Astrocyte (in vitro differentiated cells and primary cell): ENCODE measurements at regions not wholly inside any gene's neighbourhood (a gene's known extent, or its start where the extent isn't known, plus 50 kb on each side); places are given as distances from the start of the nearest gene placed in this dataset.
A peak's percentile ranks its signal among the peaks of the same experiment; 100 is the strongest.

Source experiments
- DNase-seq: peaks from one replicate; pipeline ENCODE4 v3.0.0-alpha.2; 2010; ENCODE audit warnings: low read depth
- FAIRE-seq: peaks from 2 replicates; lab custom pipeline; 2011; peaks lifted over from hg19 to GRCh38; lab: Jason Lieb, UNC
- H2AFZ ChIP-seq: 2 replicates; pipeline ENCODE4 v1.6.0; 2012; ENCODE audit warnings: low read depth, low read length, inconsistent platforms
- H3K27ac ChIP-seq: 2 replicates; pipeline ENCODE4 v1.5.1; 2011; ENCODE audit warnings: low read depth, low read length, inconsistent platforms
- H3K27me3 ChIP-seq: 2 replicates; pipeline ENCODE4 v1.6.0; 2011; ENCODE audit warnings: low read length, inconsistent platforms; ENCODE audit not compliant: insufficient read depth
- H3K36me3 ChIP-seq: 2 replicates; pipeline ENCODE4 v1.5.1; 2011; ENCODE audit warnings: low read length, inconsistent platforms; ENCODE audit not compliant: insufficient read depth
- H3K4me1 ChIP-seq: 2 replicates; pipeline ENCODE4 v1.5.1; 2011; ENCODE audit warnings: low read length, inconsistent platforms; ENCODE audit not compliant: insufficient read depth
- H3K4me2 ChIP-seq: 2 replicates; pipeline ENCODE4 v1.6.0; 2012; ENCODE audit warnings: low read length, inconsistent platforms
- H3K4me3 ChIP-seq: 2 replicates; pipeline ENCODE4 v1.5.1; 2011; ENCODE audit warnings: low read depth, mild to moderate bottlenecking, low read length, inconsistent platforms; ENCODE audit not compliant: insufficient read depth
- H3K79me2 ChIP-seq: 2 replicates; pipeline ENCODE4 v1.6.0; 2012; ENCODE audit warnings: mild to moderate bottlenecking, low read length, inconsistent platforms; ENCODE audit not compliant: insufficient read depth
- H3K9ac ChIP-seq: 2 replicates; pipeline ENCODE4 v1.6.0; 2012; ENCODE audit warnings: mild to moderate bottlenecking, low read length, inconsistent platforms
- H3K9me3 ChIP-seq: 2 replicates; pipeline ENCODE4 v1.5.1; 2012; ENCODE audit warnings: low read depth, mild to moderate bottlenecking, low read length, inconsistent platforms; ENCODE audit not compliant: insufficient read depth
- H4K20me1 ChIP-seq: 2 replicates; pipeline ENCODE4 v1.6.0; 2012; ENCODE audit warnings: low read length, inconsistent platforms; ENCODE audit not compliant: insufficient read depth
- H3K27ac Mint-ChIP-seq: one replicate; pipeline ENCODE4 v1.8.0; 2021; ENCODE audit warnings: mild to moderate bottlenecking, mixed read lengths; ENCODE audit not compliant: unreplicated experiment
- H3K27me3 Mint-ChIP-seq: one replicate; pipeline ENCODE4 v1.8.0; 2021; ENCODE audit warnings: low read depth, mixed read lengths; ENCODE audit not compliant: unreplicated experiment
- H3K36me3 Mint-ChIP-seq: one replicate; pipeline ENCODE4 v1.8.0; 2021; ENCODE audit warnings: low read depth, mixed read lengths; ENCODE audit not compliant: unreplicated experiment
- H3K4me1 Mint-ChIP-seq: one replicate; pipeline ENCODE4 v1.8.0; 2021; ENCODE audit warnings: low read depth, mixed read lengths; ENCODE audit not compliant: unreplicated experiment
- H3K4me3 Mint-ChIP-seq: one replicate; pipeline ENCODE4 v1.8.0; 2021; ENCODE audit warnings: mild to moderate bottlenecking, moderate library complexity, mixed read lengths; ENCODE audit not compliant: unreplicated experiment
- H3K9me3 Mint-ChIP-seq: one replicate; pipeline ENCODE4 v1.8.0; 2021; ENCODE audit warnings: mild to moderate bottlenecking, mixed read lengths; ENCODE audit not compliant: unreplicated experiment
- EZH2 ChIP-seq: IDR thresholded peaks from 2 replicates; pipeline ENCODE4 v1.6.1; 2012; ENCODE audit warnings: mild to moderate bottlenecking, low read length, inconsistent platforms; ENCODE audit not compliant: insufficient read depth
- TF ChIP-seq, protein P1 (sequence below): IDR thresholded peaks from 2 replicates; pipeline ENCODE4 v1.5.1; 2011; ENCODE audit warnings: low read depth, mild to moderate bottlenecking, inconsistent platforms, low read length, moderate library complexity; ENCODE audit not compliant: insufficient read depth

DNA sequence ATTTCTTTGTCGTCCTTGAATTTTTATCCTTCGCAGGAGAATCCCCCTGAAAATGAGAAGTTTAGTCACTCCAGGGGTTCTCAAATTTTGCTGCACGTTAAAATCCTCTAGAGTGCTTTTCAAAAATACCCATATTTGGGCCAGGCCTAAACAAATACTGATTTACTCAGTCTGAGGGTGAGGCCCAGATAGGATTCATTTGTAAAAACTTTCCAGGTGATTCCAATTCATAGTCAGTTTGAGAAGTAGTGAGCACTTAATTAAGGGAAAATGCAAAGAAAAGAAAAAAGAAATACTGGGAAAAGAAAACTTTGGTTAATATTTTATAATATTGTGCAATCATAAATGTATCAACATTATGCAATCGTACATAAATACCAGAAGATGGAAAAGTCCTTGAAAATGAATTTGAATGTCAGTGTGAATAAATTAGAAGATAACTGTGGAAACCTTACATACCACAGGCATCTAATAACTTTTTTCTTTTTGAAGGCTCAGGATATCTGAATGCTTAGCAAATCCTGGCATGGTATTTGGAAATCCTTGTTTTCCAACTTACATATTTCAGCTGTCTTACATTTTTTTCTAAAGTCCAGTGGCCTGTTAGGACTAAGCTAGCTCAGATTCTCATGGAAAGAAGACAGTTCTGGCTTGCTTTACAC, 116.5 kb upstream of the DAPK1 start:
- no peak overlapping the region for H3K27ac ChIP-seq
- no peaks in the 10 kb centered on the region for H3K36me3 Mint-ChIP-seq

DNA sequence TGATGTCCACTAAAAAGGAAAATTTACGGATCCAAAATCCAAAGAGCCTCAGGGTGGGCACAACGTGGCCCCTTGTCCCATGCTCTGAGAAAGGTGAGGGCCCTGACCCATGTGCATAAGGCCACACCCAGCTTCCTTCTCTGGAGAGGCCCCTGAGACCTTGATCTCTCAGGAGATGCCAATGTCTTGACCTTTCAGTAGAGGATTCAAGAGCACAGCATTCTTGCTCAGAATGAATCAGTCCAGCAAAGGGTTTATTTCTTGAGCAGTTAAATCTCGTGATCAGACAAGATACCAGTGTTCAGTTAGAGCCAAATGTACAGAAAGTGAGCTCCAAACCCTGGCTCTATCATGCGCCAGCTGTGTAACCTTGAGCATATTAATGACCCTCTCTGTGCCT, 115.9 kb upstream of the DAPK1 start:
- TF ChIP-seq EZH2: no peak
- TF ChIP-seq, protein P1, sequence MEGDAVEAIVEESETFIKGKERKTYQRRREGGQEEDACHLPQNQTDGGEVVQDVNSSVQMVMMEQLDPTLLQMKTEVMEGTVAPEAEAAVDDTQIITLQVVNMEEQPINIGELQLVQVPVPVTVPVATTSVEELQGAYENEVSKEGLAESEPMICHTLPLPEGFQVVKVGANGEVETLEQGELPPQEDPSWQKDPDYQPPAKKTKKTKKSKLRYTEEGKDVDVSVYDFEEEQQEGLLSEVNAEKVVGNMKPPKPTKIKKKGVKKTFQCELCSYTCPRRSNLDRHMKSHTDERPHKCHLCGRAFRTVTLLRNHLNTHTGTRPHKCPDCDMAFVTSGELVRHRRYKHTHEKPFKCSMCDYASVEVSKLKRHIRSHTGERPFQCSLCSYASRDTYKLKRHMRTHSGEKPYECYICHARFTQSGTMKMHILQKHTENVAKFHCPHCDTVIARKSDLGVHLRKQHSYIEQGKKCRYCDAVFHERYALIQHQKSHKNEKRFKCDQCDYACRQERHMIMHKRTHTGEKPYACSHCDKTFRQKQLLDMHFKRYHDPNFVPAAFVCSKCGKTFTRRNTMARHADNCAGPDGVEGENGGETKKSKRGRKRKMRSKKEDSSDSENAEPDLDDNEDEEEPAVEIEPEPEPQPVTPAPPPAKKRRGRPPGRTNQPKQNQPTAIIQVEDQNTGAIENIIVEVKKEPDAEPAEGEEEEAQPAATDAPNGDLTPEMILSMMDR: no peak
- no peak for FAIRE-seq

More for the DNA sequence above, 116.5 kb upstream of the DAPK1 start:
- Mint-ChIP-seq H3K27me3 (no peaks in the 10 kb centered on the region), H3K27ac (no peak overlapping the region), H3K4me3 (no peak overlapping the region), H3K4me1 (peaks cover 16% of the 10 kb centered on the region), H3K9me3 (no peaks in the 10 kb centered on the region)
- H3K4me1 ChIP-seq: peaks cover 16% of the 10 kb centered on the region
- no peaks in the 10 kb centered on the region for H3K36me3 ChIP-seq
- H3K9me3 ChIP-seq: no peaks in the 10 kb centered on the region
- no peaks in the 10 kb centered on the region for H3K27me3 ChIP-seq
- H3K4me2 ChIP-seq: no peak overlapping the region
- no peak overlapping the region for H2AFZ ChIP-seq
- no peak for FAIRE-seq
- no peaks in the 10 kb centered on the region for H4K20me1 ChIP-seq
- H3K4me3 ChIP-seq: no peak overlapping the region
- no peaks in the 10 kb centered on the region for H3K79me2 ChIP-seq
- TF ChIP-seq, protein P1: no peak
- TF ChIP-seq EZH2: no peak
- no peak overlapping the region for H3K9ac ChIP-seq
- DNase-seq: peak; percentile 90

DNA sequence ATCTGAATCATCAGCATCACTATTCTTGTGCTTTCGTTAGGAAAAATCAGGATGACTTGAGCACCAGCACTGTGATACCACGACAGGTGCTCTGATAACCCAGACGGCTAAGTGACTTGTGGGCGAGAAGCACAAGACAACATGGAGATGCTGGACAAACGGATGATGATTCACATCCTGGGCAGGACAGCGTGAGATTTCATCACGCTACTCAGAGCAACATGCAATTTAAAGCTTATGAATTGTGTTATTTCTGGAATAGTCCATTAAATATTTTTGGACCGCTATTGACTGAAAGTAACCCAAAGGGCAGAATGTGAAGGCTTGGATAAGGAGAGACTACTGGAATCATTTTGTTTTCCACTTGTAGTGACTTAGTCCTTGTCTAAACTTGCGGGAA, 114.8 kb upstream of the DAPK1 start:
- Mint-ChIP-seq H3K27me3 (no peaks in the 10 kb centered on the region), H3K36me3 (no peaks in the 10 kb centered on the region), H3K4me1 (peaks cover 27% of the 10 kb centered on the region), H3K4me3 (no peak overlapping the region), H3K9me3 (no peaks in the 10 kb centered on the region), H3K27ac (peak overlapping the region; percentile 55)
- no peak overlapping the region for H3K4me3 ChIP-seq
- no peaks in the 10 kb centered on the region for H3K36me3 ChIP-seq
- no peak overlapping the region for H3K9ac ChIP-seq
- FAIRE-seq (no peak), DNase-seq (peak; percentile 91)
- H3K4me2 ChIP-seq: peak overlapping the region; percentile 21
- H4K20me1 ChIP-seq: no peaks in the 10 kb centered on the region
- H3K79me2 ChIP-seq: no peaks in the 10 kb centered on the region
- H2AFZ ChIP-seq: no peak overlapping the region
- peaks cover 20% of the 10 kb centered on the region for H3K4me1 ChIP-seq
- no peak for TF ChIP-seq EZH2
- TF ChIP-seq, protein P1: no peak
- peak overlapping the region; percentile 31 for H3K27ac ChIP-seq
- H3K9me3 ChIP-seq: no peaks in the 10 kb centered on the region
- no peaks in the 10 kb centered on the region for H3K27me3 ChIP-seq

More for the DNA sequence above, 115.9 kb upstream of the DAPK1 start:
- no peaks in the 10 kb centered on the region for H3K36me3 ChIP-seq
- Mint-ChIP-seq H3K9me3 (no peaks in the 10 kb centered on the region), H3K4me3 (peak overlapping the region; percentile 1), H3K27ac (peak overlapping the region; percentile 11), H3K36me3 (no peaks in the 10 kb centered on the region), H3K4me1 (peaks cover 21% of the 10 kb centered on the region), H3K27me3 (no peaks in the 10 kb centered on the region)
- no peak for DNase-seq
- no peak overlapping the region for H2AFZ ChIP-seq
- no peaks in the 10 kb centered on the region for H3K27me3 ChIP-seq
- peaks cover 16% of the 10 kb centered on the region for H3K4me1 ChIP-seq
- H3K9ac ChIP-seq: no peak overlapping the region
- no peaks in the 10 kb centered on the region for H4K20me1 ChIP-seq
- H3K4me2 ChIP-seq: no peak overlapping the region
- H3K4me3 ChIP-seq: no peak overlapping the region
- H3K79me2 ChIP-seq: no peaks in the 10 kb centered on the region
- H3K9me3 ChIP-seq: no peaks in the 10 kb centered on the region
- H3K27ac ChIP-seq: peak overlapping the region; percentile 13
